GM12878 (cell line): ENCODE measurements at regions not wholly inside any gene's neighbourhood (a gene's known extent, or its start where the extent isn't known, plus 50 kb on each side); places are given as distances from the start of the nearest gene placed in this dataset.

Experiments used
- ATAC-seq: fragments of 200-7000 bp; cut with Tn5 transposase; 3 replicates; pipeline ENCODE4 v1.9.1; 2020; ENCODE audit warnings: mild to moderate bottlenecking, moderate library complexity
- BruUV-seq: library from RNA; stranded (reverse); fragments of 400-500 nt; replicated peaks from 2 replicates; lab custom pipeline; 2021; lab: Mats Ljungman, UMichigan
- CTCF ChIA-PET: fragments of 300-600 bp; sonication (Branson Sonifier 250); formaldehyde crosslinking; extraction: SDS; loops from one replicate; lab custom pipeline; 2021; ENCODE audit warnings: inconsistent platforms; lab: Yijun Ruan, JAX
- POLR2A ChIA-PET: fragments of 350-600 bp; formaldehyde crosslinking; extraction: SDS; loops from one replicate; lab custom pipeline; 2021; ENCODE audit warnings: inconsistent platforms; lab: Charles Lee
- RAD21 ChIA-PET: fragments of 300-600 bp; sonication (Branson Sonifier 250); formaldehyde crosslinking; loops from one replicate; lab custom pipeline; 2023; ENCODE audit warnings: antibody characterized with exemption; ENCODE audit not compliant: unreplicated experiment; lab: Charles Lee
- SMC1A ChIA-PET: fragments of 300-600 bp; sonication (Branson Sonifier 250); formaldehyde crosslinking; loops from one replicate; lab custom pipeline; 2023; ENCODE audit not compliant: unreplicated experiment, uncharacterized antibody; lab: Charles Lee
- DNase-seq: peaks from one replicate; pipeline ENCODE4 v3.0.0-alpha.2; 2011; ENCODE audit warnings: low read depth, low spot score
- FAIRE-seq: peaks from 3 replicates; lab custom pipeline; 2011; peaks lifted over from hg19 to GRCh38; lab: Jason Lieb, UNC
- H2AFZ ChIP-seq: 2 replicates; pipeline ENCODE4 v1.6.0; 2011; ENCODE audit warnings: low read depth, low read length, control low read depth; ENCODE audit not compliant: control insufficient read depth
- H3K27ac ChIP-seq: 2 replicates; pipeline ENCODE4 v1.5.1; 2011; ENCODE audit warnings: control low read depth; ENCODE audit not compliant: control insufficient read depth, insufficient read depth
- H3K27me3 ChIP-seq, 2 experiments: replicated peaks in 1 of 2; 2 replicates each; pipeline versions ENCODE4 v1.6.0 to v1.6.1; 2011; ENCODE audit warnings: low read length in 1 of 2; ENCODE audit not compliant: control insufficient read depth in 2 of 2, insufficient read depth in 2 of 2
- H3K36me3 ChIP-seq, 2 experiments: 2 replicates each; pipeline ENCODE4 v1.5.1; 2011; ENCODE audit warnings: low read length in 1 of 2; ENCODE audit not compliant: control insufficient read depth in 2 of 2, insufficient read depth in 2 of 2
- H3K4me1 ChIP-seq: 2 replicates; pipeline ENCODE4 v1.6.1; 2011; ENCODE audit warnings: mild to moderate bottlenecking, low read length, moderate library complexity, mixed read lengths; ENCODE audit not compliant: control insufficient read depth, insufficient read depth
- H3K4me2 ChIP-seq: 2 replicates; pipeline ENCODE4 v1.6.0; 2011; ENCODE audit warnings: control low read depth; ENCODE audit not compliant: control insufficient read depth, insufficient read depth
- H3K4me3 ChIP-seq: fragments of 200-600 bp; sonication (generic); 2 replicates; pipeline ENCODE4 v1.5.1; 2016
- H3K79me2 ChIP-seq: 2 replicates; pipeline ENCODE4 v1.6.0; 2011; ENCODE audit warnings: low read length; ENCODE audit not compliant: control insufficient read depth, insufficient read depth
- H3K9ac ChIP-seq: 2 replicates; pipeline ENCODE4 v1.8.0; 2011; ENCODE audit warnings: low read length, control low read depth, mixed read lengths; ENCODE audit not compliant: control insufficient read depth, insufficient read depth
- H3K9me3 ChIP-seq: replicated peaks from 3 replicates; pipeline ENCODE4 v1.5.1; 2011; ENCODE audit warnings: mild to moderate bottlenecking, low read length; ENCODE audit not compliant: control insufficient read depth, insufficient read depth
- H4K20me1 ChIP-seq: 2 replicates; pipeline ENCODE4 v1.6.0; 2011; ENCODE audit not compliant: control insufficient read depth, insufficient read depth
- ASH2L ChIP-seq: fragments of 300-600, 200-600 bp; sonication (generic); IDR thresholded peaks from 2 replicates; pipeline ENCODE4 v1.6.1; 2017; ENCODE audit warnings: low read depth, mild to moderate bottlenecking, borderline replicate concordance
- BHLHE40 ChIP-seq, 2 experiments: fragments of 450-650 bp in 1 of 2; IDR thresholded peaks; 2 replicates each; pipeline ENCODE4 v1.6.1; 2011 to 2017; ENCODE audit warnings: low read depth in 2 of 2, borderline replicate concordance in 1 of 2, improper control_type of control experiment in 1 of 2, low read length in 1 of 2, mild to moderate bottlenecking in 1 of 2
- BMI1 ChIP-seq: fragments of 450-650 bp; IDR thresholded peaks from 2 replicates; pipeline ENCODE4 v1.6.1; 2016; ENCODE audit warnings: mild to moderate bottlenecking, moderate library complexity, borderline replicate concordance
- CHD1 ChIP-seq: IDR thresholded peaks from 2 replicates; pipeline ENCODE4 v1.6.1; 2012; ENCODE audit warnings: low read depth, low read length, improper control_type of control experiment
- EZH2 ChIP-seq: IDR thresholded peaks from 2 replicates; pipeline ENCODE4 v1.6.1; 2012; ENCODE audit warnings: low read depth, mild to moderate bottlenecking, control low read depth, inconsistent platforms, low read length, borderline replicate concordance; ENCODE audit not compliant: control insufficient read depth
- IRF4 ChIP-seq: IDR thresholded peaks from 2 replicates; pipeline ENCODE4 v1.6.1; 2011; ENCODE audit warnings: low read depth, low read length
- KDM1A ChIP-seq: fragments of 200-600 bp; sonication (generic); IDR thresholded peaks from 2 replicates; pipeline ENCODE4 v1.6.1; 2016; ENCODE audit warnings: borderline replicate concordance
- RAD21 ChIP-seq: IDR thresholded peaks from 2 replicates; pipeline ENCODE4 v1.6.1; 2011; ENCODE audit warnings: mild to moderate bottlenecking, low read depth, low read length, moderate library complexity; ENCODE audit not compliant: insufficient read depth
- RCOR1 ChIP-seq: conservative IDR thresholded peaks from 2 replicates; pipeline ENCODE4 v1.6.1; 2012; ENCODE audit warnings: low read depth, low read length, improper control_type of control experiment
- SMC3 ChIP-seq: IDR thresholded peaks from 2 replicates; pipeline ENCODE4 v1.6.1; 2011; ENCODE audit warnings: low read length, improper control_type of control experiment, borderline replicate concordance
- WGBS: methylation state at CpG from one replicate; pipeline ENCODE4 v1.1.6; 2016; ENCODE audit warnings: low lambda C conversion rate; ENCODE audit not compliant: insufficient replicate concordance, insufficient coverage; ENCODE audit errors: missing lambda C conversion rate; 5-methylcytosine and 5-hydroxymethylcytosine counted together
- in situ Hi-C: fragments of 300-500 bp; cut with MboI; formaldehyde crosslinking; loops from 9 replicates; pipeline ENCODE4 v1.14.3; 2018; ENCODE audit warnings: mixed read lengths
- intact Hi-C: fragments of 100-400 bp; cut with micrococcal nuclease; formaldehyde crosslinking; loops from one replicate; pipeline ENCODE4 v1.14.2; 2022; ENCODE audit not compliant: unreplicated experiment

- TF ChIP-seq BHLHE40 (IDR thresholded peaks at IDR 0.05; ENCODE audit: borderline replicate concordance in 1 of 2, low read depth in 2 of 2, low read length in 1 of 2), result no peak
Observed at GRCh38 chr12:91920741-91921140, 224.9 kb downstream of the BTG1 start (continued).

- H3K9ac ChIP-seq, result no peak overlapping the region
- no peaks in the 10 kb centered on the region for H3K79me2 ChIP-seq
- H3K27ac ChIP-seq, result no peak overlapping the region
- ChIA-PET POLR2A (no interaction called here), RAD21 (no interaction called here), SMC1A (no interaction called here), CTCF (interaction anchor here (0.6 kb wide), 1 partner anchor 688 kb away, joined by 3 read pairs; no protein-coding TSS in a partner anchor)
- in situ Hi-C loops (no loop called here), intact Hi-C loops (no loop called here)
- H2AFZ ChIP-seq, result no peak overlapping the region
- ATAC-seq (no peak), DNase-seq (no peak), FAIRE-seq (no peak)
- no peaks in the 10 kb centered on the region for H3K27me3 ChIP-seq
- no peaks in the 10 kb centered on the region for H3K4me1 ChIP-seq
- WGBS, result 50% methylated on average over 2 of the region's 2 CpGs
- no peak for TF ChIP-seq CHD1
- H4K20me1 ChIP-seq, result no peaks in the 10 kb centered on the region
- H3K4me2 ChIP-seq, result no peak overlapping the region
- no peaks in the 10 kb centered on the region; the same call in 2 of the 3 replicates for H3K9me3 ChIP-seq
- no peak overlapping the region for H3K4me3 ChIP-seq
- BruUV-seq, result no TSS peak
- H3K36me3 ChIP-seq, result no peaks in the 10 kb centered on the region
Observed at GRCh38 chr12:91920276-91920675, 225.4 kb downstream of the BTG1 start.

GRCh38 chr12:91918431-91918830 is 227.2 kb downstream of the BTG1 start:
- in situ Hi-C loops (no loop called here), intact Hi-C loops (no loop called here)
- CTCF ChIA-PET, result interaction anchor here (1.1 kb wide), 1 partner anchor 41 kb away, joined by 3 read pairs; no protein-coding TSS in a partner anchor
- no TSS peak for BruUV-seq
- no peaks in the 10 kb centered on the region for H3K79me2 ChIP-seq
- DNase-seq, result no peak
- no peak overlapping the region for H3K27ac ChIP-seq
- ATAC-seq, result no peak
- SMC1A ChIA-PET, result interaction anchor here (0.8 to 2.2 kb wide), 2 partner anchors 8 to 13 kb away, joined by 3 to 7 read pairs; no protein-coding TSS in a partner anchor
- no peak overlapping the region for H2AFZ ChIP-seq
- RAD21 ChIA-PET, result no interaction called here
- no peak overlapping the region for H3K9ac ChIP-seq
- POLR2A ChIA-PET, result no interaction called here
- TF ChIP-seq RAD21, result no peak
- TF ChIP-seq BMI1, result no peak
- no peak for TF ChIP-seq ASH2L
- no peak for TF ChIP-seq KDM1A
- TF ChIP-seq SMC3, result no peak
- TF ChIP-seq EZH2, result no peak
- no peak for TF ChIP-seq IRF4
- no peak for TF ChIP-seq RCOR1
- TF ChIP-seq, all 136 proteins: peak for 0
- H3K4me3 ChIP-seq, result no peak overlapping the region
- H3K27me3 ChIP-seq, result no peaks in the 10 kb centered on the region
- H3K4me2 ChIP-seq, result no peak overlapping the region
- FAIRE-seq, result no peak
- H3K36me3 ChIP-seq, result no peaks in the 10 kb centered on the region
- 42% methylated on average over 4 of the region's 4 CpGs for WGBS
- H3K4me1 ChIP-seq, result no peaks in the 10 kb centered on the region
- H4K20me1 ChIP-seq, result no peaks in the 10 kb centered on the region
- no peaks in the 10 kb centered on the region; the same call in 2 of the 3 replicates for H3K9me3 ChIP-seq
